ENCODE measurements at regions not wholly inside any gene's neighbourhood (a gene's known extent, or its start where the extent isn't known, plus 50 kb on each side); places are given as distances from the start of the nearest gene placed in this dataset.

DNA sequence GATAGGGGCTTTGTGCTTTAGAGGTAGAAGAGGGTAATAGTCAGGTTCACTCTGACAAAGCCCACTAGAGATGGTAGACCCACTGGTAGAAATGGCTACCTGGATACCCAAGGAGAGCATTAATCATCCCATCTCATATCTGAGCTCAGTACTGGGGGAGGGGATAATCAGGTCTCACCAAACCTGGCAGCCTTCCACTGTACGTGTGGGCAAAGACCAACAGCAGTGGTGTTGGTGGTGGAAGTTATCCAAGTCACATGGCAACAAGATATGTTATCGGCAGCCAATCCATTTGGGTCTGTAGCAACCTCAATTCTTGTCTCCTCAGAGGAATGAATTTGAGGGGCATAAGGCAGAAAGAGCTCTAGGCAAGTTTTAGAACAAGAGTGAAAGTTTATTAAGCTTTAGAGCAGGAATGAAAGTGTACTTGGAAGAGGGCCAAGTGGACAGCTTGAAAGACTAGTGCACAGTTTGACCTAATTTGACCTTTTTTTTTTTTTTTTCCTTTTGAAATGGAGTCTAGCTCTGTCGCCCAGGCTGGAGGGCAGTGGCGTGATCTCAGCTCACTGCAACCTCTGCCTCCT lies 67.0 kb upstream of the CXCL13 start:
- no peak for ATAC-seq

Measured in activated CD4-positive, CD25-positive, alpha-beta regulatory T cell treated with anti-CD3 and anti-CD28 coated beads, Interleukin-2, amount 50 U/mL, for 24 hours (primary cell).